Right atrium auricular region (tissue), 2 donors: ENCODE measurements at regions not wholly inside any gene's neighbourhood (a gene's known extent, or its start where the extent isn't known, plus 50 kb on each side); places are given as distances from the start of the nearest gene placed in this dataset.

Source experiments
- DNase-seq: peaks from one replicate; pipeline ENCODE4 v3.0.0-alpha.2; 2019; ENCODE audit warnings: low spot score
- H3K27ac ChIP-seq, 2 donors: fragments of 200-600 bp; sonication (generic); 1 replicate in 1 of 2; 2 replicates in 1 of 2; pipeline ENCODE4 v1.5.1; 2016 to 2019
- H3K27me3 ChIP-seq, 2 donors: fragments of 200-600 bp; sonication (generic); one replicate each; pipeline versions ENCODE4 v1.5.1 to v1.6.0; 2017 to 2019
- H3K36me3 ChIP-seq: fragments of 200-600 bp; sonication (generic); one replicate; pipeline ENCODE4 v1.5.1; 2016
- H3K4me1 ChIP-seq, 2 donors: fragments of 200-600 bp; sonication (generic); one replicate each; pipeline versions ENCODE4 v1.5.1 to v1.6.0; 2017 to 2019
- H3K4me3 ChIP-seq, 2 donors: fragments of 200-600 bp; sonication (generic); 1 replicate in 1 of 2; 2 replicates in 1 of 2; pipeline ENCODE4 v1.5.1; 2017 to 2019; ENCODE audit warnings: mild to moderate bottlenecking in 1 of 2, moderate library complexity in 1 of 2
- H3K9me3 ChIP-seq, 2 donors: fragments of 200-600 bp; sonication (generic); one replicate each; pipeline ENCODE4 v1.5.1; 2019
- CTCF ChIP-seq, 2 donors: fragments of 200-600 bp; sonication (generic); IDR thresholded peaks; one replicate each; pipeline ENCODE4 v1.5.1; 2019; ENCODE audit warnings: antibody characterized with exemption in 2 of 2

- no peak for DNase-seq
- no peak overlapping the region for H3K4me3 ChIP-seq
- H3K4me1 ChIP-seq, result no peaks in the 10 kb centered on the region
- TF ChIP-seq CTCF (IDR thresholded peaks at IDR 0.05), result no peak
- no peaks in the 10 kb centered on the region for H3K27me3 ChIP-seq
- H3K36me3 ChIP-seq, result no peaks in the 10 kb centered on the region
- H3K9me3 ChIP-seq, result no peaks in the 10 kb centered on the region
- no peak overlapping the region for H3K27ac ChIP-seq
These were observed 89.0 kb downstream of the NAF1 start for GRCh38 chr4:163077680-163078079.

GRCh38 chr4:163072222-163072621 is 94.5 kb downstream of the NAF1 start:
- H3K36me3 ChIP-seq, result no peaks in the 10 kb centered on the region
- no peak overlapping the region for H3K27ac ChIP-seq
- DNase-seq, result no peak
- H3K27me3 ChIP-seq, result no peaks in the 10 kb centered on the region
- no peaks in the 10 kb centered on the region for H3K9me3 ChIP-seq
- H3K4me3 ChIP-seq, result no peak overlapping the region
- no peaks in the 10 kb centered on the region for H3K4me1 ChIP-seq
- TF ChIP-seq CTCF (IDR thresholded peaks at IDR 0.05), result no peak

- no peaks in the 10 kb centered on the region for H3K27me3 ChIP-seq
- H3K4me1 ChIP-seq, result no peaks in the 10 kb centered on the region
- DNase-seq, result no peak
- no peak overlapping the region for H3K27ac ChIP-seq
- no peak overlapping the region for H3K4me3 ChIP-seq
- H3K36me3 ChIP-seq, result no peaks in the 10 kb centered on the region
- H3K9me3 ChIP-seq, result no peaks in the 10 kb centered on the region
- no peak for TF ChIP-seq CTCF (IDR thresholded peaks at IDR 0.05)
These were observed 95.4 kb downstream of the NAF1 start for GRCh38 chr4:163071308-163071707.

- no peaks in the 10 kb centered on the region for H3K36me3 ChIP-seq
- TF ChIP-seq CTCF (IDR thresholded peaks at IDR 0.05), result no peak
- no peaks in the 10 kb centered on the region for H3K9me3 ChIP-seq
- H3K4me3 ChIP-seq, result no peak overlapping the region
- H3K27me3 ChIP-seq, result no peaks in the 10 kb centered on the region
- DNase-seq, result no peak
- H3K27ac ChIP-seq, result no peak overlapping the region
- no peaks in the 10 kb centered on the region for H3K4me1 ChIP-seq
These were observed 96.7 kb downstream of the NAF1 start for GRCh38 chr4:163070023-163070422.

GRCh38 chr4:163063891-163064290 is 102.8 kb downstream of the NAF1 start:
- no peaks in the 10 kb centered on the region for H3K4me1 ChIP-seq
- no peaks in the 10 kb centered on the region for H3K36me3 ChIP-seq
- no peak for TF ChIP-seq CTCF (IDR thresholded peaks at IDR 0.05)
- no peak overlapping the region for H3K4me3 ChIP-seq
- no peak for DNase-seq
- no peaks in the 10 kb centered on the region for H3K9me3 ChIP-seq
- no peak overlapping the region for H3K27ac ChIP-seq
- H3K27me3 ChIP-seq, result no peaks in the 10 kb centered on the region

- Histone ChIP-seq H3K9me3 (no peaks in the 10 kb centered on the region), H3K4me1 (no peaks in the 10 kb centered on the region), H3K27ac (no peak overlapping the region), H3K36me3 (no peaks in the 10 kb centered on the region), H3K27me3 (no peaks in the 10 kb centered on the region), H3K4me3 (no peak overlapping the region)
- DNase-seq, result no peak
- TF ChIP-seq CTCF (IDR thresholded peaks at IDR 0.05), result peak in 1 of 2 donors; percentile 54
These were observed 118.2 kb downstream of the NAF1 start for GRCh38 chr4:163048447-163048846.
